ENCODE measurements at regions not wholly inside any gene's neighbourhood (a gene's known extent, or its start where the extent isn't known, plus 50 kb on each side); places are given as distances from the start of the nearest gene placed in this dataset.

- no peak overlapping the region for H3K27ac ChIP-seq
- TF ChIP-seq CTCF (IDR thresholded peaks at IDR 0.05; ENCODE audit: low read depth, low read length): 0 out of 2 replicates have a peak, but pooled peaks have one; percentile 21
- peak; percentile 16 for DNase-seq
- no peak overlapping the region for H3K4me3 ChIP-seq (ENCODE audit: low read depth, low read length)
- no peaks in the 10 kb centered on the region for H3K9me3 ChIP-seq (ENCODE audit: severe bottlenecking)
- H3K27me3 ChIP-seq (ENCODE audit: insufficient read depth, low read depth, severe bottlenecking): no peaks in the 10 kb centered on the region
- no peaks in the 10 kb centered on the region for H3K36me3 ChIP-seq
These were observed 334.5 kb downstream of the TLR4 start for GRCh38 chr9:118038713-118039112.

DNA sequence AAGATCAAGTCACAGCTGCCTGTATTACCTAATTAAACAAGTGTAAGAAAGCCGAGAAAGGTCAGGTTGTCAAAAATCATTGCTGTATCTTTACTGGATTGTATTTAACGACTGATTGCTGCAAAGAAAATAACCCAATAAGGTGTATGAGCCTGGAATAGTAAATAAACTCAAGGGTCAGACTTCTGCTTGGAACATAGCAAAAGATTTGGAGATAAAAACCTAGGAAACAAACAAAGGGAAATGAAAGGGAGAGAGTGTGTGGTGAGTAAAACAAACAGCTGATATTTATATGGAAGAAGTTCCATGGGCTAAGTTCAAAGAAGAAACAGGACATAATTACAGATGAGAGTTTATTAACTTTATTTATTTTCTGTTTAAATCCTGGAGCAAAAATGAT lies 354.0 kb downstream of the TLR4 start:
- no peak overlapping the region for H3K4me3 ChIP-seq (ENCODE audit: low read depth, low read length)
- no peak overlapping the region for H3K27ac ChIP-seq
- H3K9me3 ChIP-seq (ENCODE audit: severe bottlenecking): no peaks in the 10 kb centered on the region
- TF ChIP-seq CTCF (IDR thresholded peaks at IDR 0.05; ENCODE audit: low read depth, low read length): no peak
- H3K36me3 ChIP-seq: no peaks in the 10 kb centered on the region
- DNase-seq: no peak
- H3K27me3 ChIP-seq (ENCODE audit: insufficient read depth, low read depth, severe bottlenecking): no peaks in the 10 kb centered on the region

- Histone ChIP-seq H3K4me3 (ENCODE audit: low read depth, low read length) (no peak overlapping the region), H3K27ac (no peak overlapping the region), H3K36me3 (no peaks in the 10 kb centered on the region), H3K9me3 (ENCODE audit: severe bottlenecking) (no peaks in the 10 kb centered on the region), H3K27me3 (ENCODE audit: insufficient read depth, low read depth, severe bottlenecking) (no peaks in the 10 kb centered on the region)
- no peak for TF ChIP-seq CTCF (IDR thresholded peaks at IDR 0.05; ENCODE audit: low read depth, low read length)
- DNase-seq: no peak
These were observed 355.5 kb downstream of the TLR4 start for GRCh38 chr9:118059484-118060278.

DNA sequence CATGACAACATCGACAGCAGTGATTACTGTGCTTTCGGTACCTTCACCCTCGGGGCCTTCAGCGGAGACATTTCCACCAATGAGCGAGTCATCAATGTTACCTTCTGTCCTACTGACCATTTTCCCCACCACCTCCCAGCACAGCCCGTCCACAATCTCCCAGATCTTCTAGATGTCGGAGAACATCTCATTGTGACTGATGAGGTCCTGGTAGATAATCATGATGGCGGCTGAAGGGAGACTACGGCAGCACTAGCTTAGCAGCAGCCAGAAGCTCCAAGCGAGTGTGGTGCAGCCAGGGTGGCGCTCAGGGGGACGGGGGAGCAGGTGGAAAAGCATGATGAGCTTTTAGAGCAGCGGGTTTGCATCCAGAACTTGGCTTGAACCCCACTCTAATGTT lies 379.0 kb downstream of the TLR4 start:
- TF ChIP-seq CTCF (IDR thresholded peaks at IDR 0.05; ENCODE audit: low read depth, low read length): no peak
- Histone ChIP-seq H3K27ac (no peak overlapping the region), H3K27me3 (ENCODE audit: insufficient read depth, low read depth, severe bottlenecking) (no peaks in the 10 kb centered on the region), H3K4me3 (ENCODE audit: low read depth, low read length) (no peak overlapping the region), H3K9me3 (ENCODE audit: severe bottlenecking) (no peaks in the 10 kb centered on the region), H3K36me3 (no peaks in the 10 kb centered on the region)
- no peak for DNase-seq

DNA sequence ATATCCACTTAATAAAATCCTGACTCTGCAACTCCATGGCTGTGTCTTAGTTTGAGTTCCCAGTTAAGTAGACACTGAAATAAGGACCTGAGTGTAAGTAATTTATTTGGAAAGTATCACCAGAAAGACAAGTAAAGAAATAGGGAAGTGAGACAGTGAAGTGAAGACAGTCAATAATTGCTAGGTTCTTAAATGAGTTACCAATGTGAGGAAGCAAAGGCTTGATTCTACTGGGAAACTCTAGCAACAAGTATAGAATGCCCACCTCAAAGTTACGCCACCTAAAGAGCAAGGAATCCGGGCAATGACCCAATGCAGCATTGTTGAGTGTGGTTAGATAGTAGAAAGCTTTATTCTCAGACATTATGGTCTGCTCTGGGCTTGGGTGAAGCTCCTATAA lies 383.9 kb downstream of the TLR4 start:
- Histone ChIP-seq H3K36me3 (no peaks in the 10 kb centered on the region), H3K27ac (no peak overlapping the region), H3K27me3 (ENCODE audit: insufficient read depth, low read depth, severe bottlenecking) (no peaks in the 10 kb centered on the region), H3K4me3 (ENCODE audit: low read depth, low read length) (no peak overlapping the region), H3K9me3 (ENCODE audit: severe bottlenecking) (no peaks in the 10 kb centered on the region)
- no peak for DNase-seq
- no peak for TF ChIP-seq CTCF (IDR thresholded peaks at IDR 0.05; ENCODE audit: low read depth, low read length)

DNA sequence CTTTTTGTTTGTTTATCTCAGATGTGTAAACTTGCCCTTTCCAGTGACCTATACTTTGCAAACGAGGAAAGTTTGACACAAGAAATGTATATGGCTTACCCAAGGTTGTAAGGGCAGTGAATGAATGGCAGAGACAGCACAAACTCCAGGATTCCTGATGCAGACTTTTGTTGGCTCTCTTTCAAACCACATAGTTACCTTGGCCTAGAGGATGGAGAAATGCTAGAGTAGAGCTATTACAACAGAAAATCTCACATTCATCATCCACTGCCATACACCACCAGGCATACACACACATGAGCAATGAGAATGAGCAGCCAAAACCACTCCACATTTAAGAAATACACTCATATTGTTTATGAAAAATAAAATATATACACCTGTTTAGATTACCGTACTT lies 387.0 kb downstream of the TLR4 start:
- H3K27ac ChIP-seq: no peak overlapping the region
- TF ChIP-seq CTCF (IDR thresholded peaks at IDR 0.05; ENCODE audit: low read depth, low read length): no peak
- no peaks in the 10 kb centered on the region for H3K27me3 ChIP-seq (ENCODE audit: insufficient read depth, low read depth, severe bottlenecking)
- DNase-seq: no peak
- no peak overlapping the region for H3K4me3 ChIP-seq (ENCODE audit: low read depth, low read length)
- no peaks in the 10 kb centered on the region for H3K9me3 ChIP-seq (ENCODE audit: severe bottlenecking)
- no peaks in the 10 kb centered on the region for H3K36me3 ChIP-seq

All from WERI-Rb-1 (cell line).